Memory B cell (primary cell): ENCODE measurements at regions not wholly inside any gene's neighbourhood (a gene's known extent, or its start where the extent isn't known, plus 50 kb on each side); places are given as distances from the start of the nearest gene placed in this dataset.
A peak's percentile ranks its signal among the peaks of the same experiment; 100 is the strongest.
"Not testable (repeated sequence)": the region's sequence is repeated elsewhere in the genome, so short reads cannot be mapped to it uniquely, and the experiment has no call there.

ENCODE experiments used
- ATAC-seq: fragments of 150-1000 bp; cut with Tn5 transposase; 2 replicates; pipeline ENCODE4 v1.10.0; 2021; ENCODE audit warnings: low read depth, mild to moderate bottlenecking, moderate library complexity
- DNase-seq, 2 donors: peaks; one replicate each; pipeline ENCODE4 v3.0.0; 2022; ENCODE audit warnings: low spot score in 2 of 2
- H3K27ac Mint-ChIP-seq: one replicate; pipeline ENCODE4 v1.8.0; 2022; ENCODE audit warnings: mild to moderate bottlenecking, moderate library complexity, mixed read lengths
- H3K27me3 Mint-ChIP-seq: one replicate; pipeline ENCODE4 v1.8.0; 2022; ENCODE audit warnings: mixed read lengths
- H3K36me3 Mint-ChIP-seq: one replicate; pipeline ENCODE4 v1.8.0; 2022; ENCODE audit warnings: mild to moderate bottlenecking, mixed read lengths
- H3K4me1 Mint-ChIP-seq: one replicate; pipeline ENCODE4 v1.8.0; 2022; ENCODE audit warnings: mixed read lengths
- H3K4me3 Mint-ChIP-seq: one replicate; pipeline ENCODE4 v1.8.0; 2022; ENCODE audit warnings: mild to moderate bottlenecking, moderate library complexity, mixed read lengths
- H3K9me3 Mint-ChIP-seq: one replicate; pipeline ENCODE4 v1.8.0; 2022; ENCODE audit warnings: mixed read lengths

DNA sequence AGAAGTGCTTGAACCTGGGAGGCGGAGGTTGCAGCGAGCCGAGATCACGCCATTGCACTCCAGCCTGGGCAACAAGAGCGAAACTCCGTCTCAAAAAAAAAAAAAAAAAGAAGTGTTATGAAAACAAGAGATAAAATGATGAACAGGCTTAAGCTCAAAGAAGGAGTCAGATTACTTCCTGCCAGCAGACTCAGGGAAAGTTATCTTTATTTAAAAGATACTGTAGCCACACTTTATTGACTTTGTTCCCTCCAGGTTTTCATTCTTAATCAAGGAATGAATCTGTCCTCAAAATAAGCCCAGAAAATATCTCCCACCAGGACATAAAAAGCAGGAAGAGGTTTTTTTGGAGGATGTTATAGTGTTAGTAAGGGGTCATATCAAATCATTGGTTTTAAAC is 176.5 kb upstream of the KCNMB2 start:
- ATAC-seq = no peak
- Mint-ChIP-seq H3K36me3 (peaks cover 1% of the 10 kb centered on the region), H3K4me1 (no peaks in the 10 kb centered on the region), H3K4me3 (no peak overlapping the region), H3K27me3 (no peaks in the 10 kb centered on the region), H3K27ac (no peak overlapping the region), H3K9me3 (peaks cover 16% of the 10 kb centered on the region)
- DNase-seq = no peak

DNA sequence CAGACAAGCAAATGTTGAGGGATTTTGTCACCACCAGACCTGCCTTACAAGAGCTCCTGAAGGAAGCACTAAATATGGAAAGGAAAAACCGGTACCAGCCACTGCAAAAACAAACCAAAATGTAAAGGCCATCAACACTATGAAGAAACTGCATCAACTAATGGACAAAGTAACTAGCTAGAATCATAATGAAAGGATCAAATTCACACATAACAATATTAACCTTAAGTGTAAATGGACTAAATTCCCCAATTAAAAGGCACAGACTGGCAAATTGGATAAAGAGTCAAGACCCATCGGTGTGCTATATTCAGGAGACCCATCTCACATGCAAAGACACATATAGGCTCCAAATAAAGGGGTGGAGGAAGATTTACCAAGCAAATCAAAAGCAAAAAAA is 173.2 kb upstream of the KCNMB2 start:
- ATAC-seq, H3K4me1 Mint-ChIP-seq: not testable (repeated sequence)

DNA sequence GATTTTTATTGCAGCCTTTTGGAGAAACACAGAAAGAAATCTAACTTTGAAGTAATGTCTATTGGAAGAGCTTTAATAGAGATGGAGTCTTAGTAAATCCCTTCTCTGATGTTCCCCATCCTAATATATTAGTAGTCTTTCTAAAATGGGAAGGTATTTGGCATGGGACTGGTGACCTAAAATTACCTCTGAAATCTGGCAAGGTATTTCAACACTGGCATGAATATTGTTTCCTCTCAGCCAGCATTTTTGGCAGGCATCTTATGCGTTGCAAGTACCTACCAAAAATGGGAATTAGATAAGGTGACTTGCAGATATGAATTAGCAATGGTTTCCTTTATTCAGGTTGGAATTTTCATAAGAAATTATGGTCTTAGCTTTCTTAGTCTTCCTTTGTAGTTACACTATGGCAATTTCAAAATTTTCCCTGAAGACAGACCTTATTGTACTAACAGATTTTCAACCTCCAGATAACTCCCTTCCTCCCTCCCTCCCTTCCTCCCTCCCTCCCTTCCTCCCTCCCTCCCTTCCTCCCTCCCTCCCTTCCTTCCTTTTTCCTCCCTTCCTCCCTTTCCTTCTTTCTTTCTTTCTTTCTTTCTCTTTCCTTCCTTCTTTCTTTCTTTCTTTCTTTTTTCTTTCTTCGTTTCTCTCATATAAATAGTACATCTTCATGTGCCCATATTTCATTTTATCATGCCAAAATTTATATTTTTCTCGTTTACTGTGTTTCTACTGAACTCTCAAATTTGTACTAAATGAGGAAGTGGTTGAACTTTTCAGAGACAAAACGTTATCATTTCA is 168.2 kb upstream of the KCNMB2 start:
- peaks cover 7% of the 10 kb centered on the region for H3K27me3 Mint-ChIP-seq
- no peak overlapping the region for H3K4me3 Mint-ChIP-seq
- no peak overlapping the region for H3K27ac Mint-ChIP-seq
- DNase-seq (no peak), ATAC-seq (no peak)
- peaks cover 12% of the 10 kb centered on the region for H3K9me3 Mint-ChIP-seq
- H3K4me1 Mint-ChIP-seq = peaks cover 3% of the 10 kb centered on the region
- H3K36me3 Mint-ChIP-seq = peaks cover 1% of the 10 kb centered on the region

More for the DNA sequence above, 173.2 kb upstream of the KCNMB2 start:
- H3K9me3 Mint-ChIP-seq = peaks cover 19% of the 10 kb centered on the region
- not testable (repeated sequence) for H3K4me3 Mint-ChIP-seq, H3K36me3 Mint-ChIP-seq, DNase-seq, H3K27ac Mint-ChIP-seq, H3K27me3 Mint-ChIP-seq

DNA sequence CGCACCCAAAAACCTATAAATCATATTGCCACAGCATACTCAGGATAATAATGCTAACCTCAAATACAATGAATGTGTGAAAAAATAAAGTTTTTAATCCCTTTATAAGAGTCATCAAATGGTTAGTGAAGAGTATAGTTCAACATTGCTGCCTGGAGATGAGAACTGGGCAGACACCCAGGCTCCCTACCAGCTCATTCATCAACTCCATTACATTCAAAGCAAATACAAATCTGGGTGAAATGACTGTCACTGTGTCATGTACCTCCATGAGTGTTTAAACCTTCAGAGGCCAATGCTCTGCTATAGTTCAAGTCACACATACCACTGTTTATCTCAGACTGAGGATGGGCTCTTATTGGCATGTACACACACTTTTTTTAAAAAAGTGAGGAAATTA is 167.2 kb upstream of the KCNMB2 start:
- Mint-ChIP-seq H3K27me3 (peaks cover 7% of the 10 kb centered on the region), H3K9me3 (peaks cover 7% of the 10 kb centered on the region), H3K36me3 (no peaks in the 10 kb centered on the region), H3K4me3 (no peak overlapping the region), H3K4me1 (peaks cover 3% of the 10 kb centered on the region), H3K27ac (no peak overlapping the region)
- ATAC-seq (no peak), DNase-seq (no peak)

DNA sequence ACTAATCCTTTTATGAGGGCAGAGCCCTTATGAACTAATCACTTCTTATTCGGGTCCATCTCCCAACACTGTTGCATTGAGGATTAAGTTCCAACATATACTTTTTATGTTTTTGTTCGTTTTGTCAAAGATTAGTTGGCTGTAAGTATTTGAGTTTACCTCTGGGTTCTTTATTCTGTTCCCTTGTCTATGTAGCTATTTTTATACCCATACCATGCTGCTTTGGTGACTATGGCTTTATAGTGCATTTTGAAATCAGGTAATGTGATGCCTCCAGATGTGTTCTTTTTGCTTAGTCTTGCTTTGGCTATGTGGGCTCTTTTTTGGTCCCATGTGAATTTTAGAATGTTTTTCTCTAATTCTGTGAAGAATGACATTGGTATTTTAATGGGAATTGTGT is 166.4 kb upstream of the KCNMB2 start:
- H3K9me3 Mint-ChIP-seq = peaks cover 4% of the 10 kb centered on the region

DNA sequence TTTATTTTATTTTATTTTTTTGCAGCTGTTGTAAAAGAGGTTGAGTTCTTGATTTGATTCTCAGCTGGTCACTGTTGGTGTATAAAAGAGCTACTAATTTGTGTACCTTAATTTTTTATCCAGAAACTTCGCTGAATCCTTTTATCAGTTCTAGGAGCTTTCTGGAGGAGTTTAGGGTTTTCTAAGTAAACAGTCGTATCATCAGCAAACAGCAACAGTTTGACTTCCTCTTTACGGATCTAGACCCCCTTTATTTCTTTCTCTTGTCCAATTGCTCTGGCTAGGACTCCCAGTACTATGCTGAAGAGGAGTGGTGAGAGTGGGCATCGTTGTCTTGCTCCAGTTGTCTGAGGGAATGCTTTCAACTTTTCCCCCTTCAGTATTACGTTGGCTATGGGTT is 165.8 kb upstream of the KCNMB2 start:
- H3K27me3 Mint-ChIP-seq = peaks cover 8% of the 10 kb centered on the region
- ATAC-seq = no peak
- H3K36me3 Mint-ChIP-seq = no peaks in the 10 kb centered on the region
- H3K4me1 Mint-ChIP-seq = peaks cover 3% of the 10 kb centered on the region
- no peak overlapping the region for H3K27ac Mint-ChIP-seq
- no peak for DNase-seq
- H3K9me3 Mint-ChIP-seq = peaks cover 3% of the 10 kb centered on the region
- no peak overlapping the region for H3K4me3 Mint-ChIP-seq

More for the DNA sequence above, 166.4 kb upstream of the KCNMB2 start:
- Mint-ChIP-seq H3K4me1 (peaks cover 3% of the 10 kb centered on the region), H3K27me3 (peaks cover 6% of the 10 kb centered on the region), H3K4me3 (no peak overlapping the region), H3K27ac (no peak overlapping the region), H3K36me3 (no peaks in the 10 kb centered on the region)
- DNase-seq = no peak
- ATAC-seq = no peak

DNA sequence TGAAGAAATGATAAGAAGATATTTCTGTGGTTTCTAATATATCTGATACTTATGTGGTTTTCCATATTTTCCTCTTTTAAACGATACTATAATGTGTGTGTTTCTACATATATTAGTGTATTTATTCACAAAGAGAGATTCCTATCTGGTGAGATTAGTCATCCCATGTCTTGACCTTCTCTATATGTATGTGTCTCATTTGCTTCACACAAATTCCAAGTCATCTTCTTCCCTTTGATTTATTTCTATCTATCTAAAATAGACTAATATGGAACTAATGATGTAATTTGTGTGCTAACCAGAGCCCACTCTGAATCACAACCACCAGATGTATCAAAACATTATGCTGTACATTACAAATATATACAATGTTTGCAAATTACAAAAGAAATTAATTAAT is 154.7 kb upstream of the KCNMB2 start:
- no peaks in the 10 kb centered on the region for H3K9me3 Mint-ChIP-seq

DNA sequence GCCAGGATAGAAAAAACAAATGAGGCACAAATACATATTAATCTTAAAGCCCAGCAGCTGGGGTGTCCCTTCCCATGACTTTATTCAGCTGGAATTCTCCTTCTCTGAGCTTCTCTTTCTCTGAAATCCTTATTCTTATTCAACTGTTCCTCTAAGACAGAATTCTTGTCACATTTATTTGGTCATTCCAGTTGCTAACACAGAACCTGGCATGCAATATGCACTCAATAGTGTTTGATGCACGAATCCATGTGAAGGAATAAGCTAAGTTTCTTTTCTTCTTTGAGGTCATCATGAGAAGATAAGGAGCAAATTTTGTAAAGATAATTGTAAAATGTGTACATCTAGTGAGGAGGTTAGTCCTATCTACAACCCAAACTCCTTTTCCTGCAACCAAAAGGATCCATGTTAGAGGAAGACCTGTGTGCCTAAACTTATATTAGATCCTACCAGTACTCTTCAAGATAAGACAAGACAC is 154.2 kb upstream of the KCNMB2 start:
- H3K9me3 Mint-ChIP-seq = no peaks in the 10 kb centered on the region
- no peak overlapping the region for H3K4me3 Mint-ChIP-seq
- no peaks in the 10 kb centered on the region for H3K36me3 Mint-ChIP-seq
- no peaks in the 10 kb centered on the region for H3K4me1 Mint-ChIP-seq
- H3K27me3 Mint-ChIP-seq = peaks cover 1% of the 10 kb centered on the region
- ATAC-seq = no peak
- DNase-seq = no peak
- H3K27ac Mint-ChIP-seq = no peak overlapping the region

More for the DNA sequence above, 154.7 kb upstream of the KCNMB2 start:
- Mint-ChIP-seq H3K4me1 (no peaks in the 10 kb centered on the region), H3K4me3 (no peak overlapping the region), H3K36me3 (no peaks in the 10 kb centered on the region), H3K27me3 (no peaks in the 10 kb centered on the region), H3K27ac (no peak overlapping the region)
- DNase-seq (no peak), ATAC-seq (no peak)

DNA sequence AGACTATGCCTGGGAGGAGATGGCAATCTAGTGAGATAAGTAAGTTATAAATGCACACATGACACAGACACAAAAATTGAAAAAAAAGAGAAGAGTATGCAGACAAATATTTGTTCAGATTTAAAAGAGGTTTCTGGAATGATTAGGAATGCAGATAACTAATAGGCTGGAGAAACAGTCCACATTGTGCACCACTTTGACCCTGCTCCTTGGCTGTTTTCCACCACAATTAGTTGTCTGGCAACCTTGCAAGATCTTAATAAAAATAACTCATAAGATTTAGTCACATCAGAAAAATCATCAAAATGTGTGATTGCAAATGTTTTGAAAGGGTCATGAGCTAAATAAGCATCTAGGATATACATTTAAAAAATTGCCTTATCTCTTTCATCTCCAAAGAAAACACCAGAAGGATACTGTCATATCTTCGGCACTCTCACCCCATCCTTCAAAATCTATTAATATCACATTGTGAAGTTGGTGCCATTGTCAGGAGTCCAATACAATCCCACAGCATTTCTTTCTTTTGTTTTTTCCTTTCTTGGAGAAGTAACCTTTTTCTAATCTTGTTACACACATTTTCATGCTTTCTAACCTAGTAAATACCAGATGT is 153.7 kb upstream of the KCNMB2 start:
- ATAC-seq (no peak), DNase-seq (no peak)
- H3K27ac Mint-ChIP-seq = no peak overlapping the region
- peaks cover 2% of the 10 kb centered on the region for H3K27me3 Mint-ChIP-seq
- H3K4me1 Mint-ChIP-seq = no peaks in the 10 kb centered on the region
- H3K9me3 Mint-ChIP-seq = no peaks in the 10 kb centered on the region
- H3K4me3 Mint-ChIP-seq = no peak overlapping the region
- no peaks in the 10 kb centered on the region for H3K36me3 Mint-ChIP-seq

DNA sequence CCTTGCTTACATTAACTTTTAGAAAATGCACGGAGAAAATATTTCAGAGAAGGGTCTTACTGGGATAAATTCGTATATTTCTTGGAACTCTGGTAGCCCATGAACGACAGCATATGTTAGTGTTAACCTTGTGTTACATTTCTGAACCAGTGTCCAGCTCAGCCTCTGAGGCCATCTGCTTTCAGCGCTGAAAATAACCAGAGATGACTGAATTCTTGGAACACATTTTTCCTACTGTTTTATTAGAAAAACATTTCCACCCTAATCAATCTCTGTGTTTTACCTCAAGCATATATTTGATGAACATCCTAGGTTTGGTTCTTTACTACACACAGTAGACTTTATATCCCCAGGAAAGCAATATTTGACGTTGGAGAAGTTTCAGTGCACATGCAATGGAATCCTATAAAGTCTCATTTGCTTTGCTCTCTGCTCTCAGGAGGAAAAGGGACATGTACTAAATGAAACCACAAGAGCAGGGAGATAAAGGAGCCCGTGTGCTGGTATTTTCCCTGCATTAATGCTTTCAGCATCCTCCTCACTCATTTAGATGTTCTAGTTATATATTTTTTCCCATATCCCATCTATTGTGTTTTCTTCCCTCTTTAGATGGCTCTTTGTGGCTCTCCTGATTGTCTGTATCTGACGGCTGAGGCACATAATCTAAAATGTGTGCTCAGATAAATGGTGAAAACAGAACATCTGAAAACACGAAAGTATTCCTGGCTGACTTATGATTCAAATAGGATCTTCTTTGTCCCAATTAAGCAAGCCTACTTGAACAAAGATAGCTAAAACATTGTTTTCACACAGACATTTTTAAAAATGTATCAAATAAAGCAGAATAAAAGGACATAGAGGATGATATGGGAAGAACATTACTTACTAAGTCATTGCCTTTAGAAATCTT is 151.7 kb upstream of the KCNMB2 start:
- no peaks in the 10 kb centered on the region for H3K36me3 Mint-ChIP-seq
- H3K27ac Mint-ChIP-seq = no peak overlapping the region
- peaks cover 2% of the 10 kb centered on the region for H3K27me3 Mint-ChIP-seq
- H3K4me3 Mint-ChIP-seq = no peak overlapping the region
- H3K4me1 Mint-ChIP-seq = no peaks in the 10 kb centered on the region
- no peak for DNase-seq
- ATAC-seq = no peak
- H3K9me3 Mint-ChIP-seq = no peaks in the 10 kb centered on the region

DNA sequence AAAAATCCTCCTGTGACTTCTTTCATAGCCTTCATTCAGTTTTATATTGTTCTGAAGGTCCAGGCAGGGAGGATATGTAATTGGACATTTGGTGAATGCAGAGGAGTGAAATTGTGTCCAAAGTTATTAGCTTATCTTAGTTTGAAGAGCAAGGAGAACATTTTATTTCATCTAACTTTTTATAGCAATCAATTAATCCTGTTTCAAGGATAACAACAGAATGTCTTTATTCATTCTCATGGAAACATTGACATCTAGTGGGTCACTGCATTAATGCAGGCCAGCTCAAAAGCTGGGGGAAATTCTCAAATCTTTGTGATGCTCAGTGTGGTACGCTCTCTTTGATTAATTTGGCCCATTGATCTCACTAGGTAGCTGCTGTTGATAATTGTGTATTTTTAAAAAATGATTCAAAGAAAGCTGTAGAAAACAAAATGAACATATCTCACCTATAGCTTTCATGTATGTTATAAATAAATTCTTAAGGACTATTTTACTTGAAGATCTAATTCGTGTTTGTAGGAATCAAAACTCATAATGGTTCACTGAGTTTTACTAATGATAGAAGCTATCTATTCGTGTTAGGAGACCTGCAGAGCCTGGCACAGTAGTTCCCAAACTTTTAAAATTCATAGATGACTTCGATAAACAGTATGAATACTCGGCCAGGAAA is 150.8 kb upstream of the KCNMB2 start:
- no peak overlapping the region for H3K4me3 Mint-ChIP-seq
- no peak for ATAC-seq
- H3K27ac Mint-ChIP-seq = no peak overlapping the region
- H3K9me3 Mint-ChIP-seq = no peaks in the 10 kb centered on the region
- H3K4me1 Mint-ChIP-seq = no peaks in the 10 kb centered on the region
- DNase-seq = peak in 1 of 2 donors; percentile 7
- H3K27me3 Mint-ChIP-seq = peaks cover 2% of the 10 kb centered on the region
- no peaks in the 10 kb centered on the region for H3K36me3 Mint-ChIP-seq

DNA sequence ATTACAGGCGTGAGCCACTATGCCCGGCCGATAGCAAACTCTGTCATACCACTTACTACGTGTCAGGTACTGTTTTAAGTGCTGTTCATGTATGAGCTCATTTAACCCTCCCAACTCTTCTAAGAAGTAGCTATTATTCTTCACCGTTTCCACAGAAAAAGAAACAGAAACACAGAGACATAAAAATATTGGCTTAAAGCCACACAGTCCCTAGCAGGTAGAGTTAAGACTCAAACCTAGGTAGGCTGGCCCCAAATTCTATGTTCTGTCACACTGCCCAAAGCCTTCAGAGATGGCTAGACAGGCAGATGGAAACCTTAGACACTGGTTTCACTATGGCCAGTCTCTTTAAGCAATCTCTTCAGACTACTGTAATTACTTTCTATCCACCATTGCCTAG is 149.8 kb upstream of the KCNMB2 start:
- no peak overlapping the region for H3K27ac Mint-ChIP-seq
- DNase-seq (no peak), ATAC-seq (no peak)
- peaks cover 5% of the 10 kb centered on the region for H3K27me3 Mint-ChIP-seq
- H3K36me3 Mint-ChIP-seq = no peaks in the 10 kb centered on the region
- no peaks in the 10 kb centered on the region for H3K9me3 Mint-ChIP-seq
- H3K4me3 Mint-ChIP-seq = no peak overlapping the region
- no peaks in the 10 kb centered on the region for H3K4me1 Mint-ChIP-seq

DNA sequence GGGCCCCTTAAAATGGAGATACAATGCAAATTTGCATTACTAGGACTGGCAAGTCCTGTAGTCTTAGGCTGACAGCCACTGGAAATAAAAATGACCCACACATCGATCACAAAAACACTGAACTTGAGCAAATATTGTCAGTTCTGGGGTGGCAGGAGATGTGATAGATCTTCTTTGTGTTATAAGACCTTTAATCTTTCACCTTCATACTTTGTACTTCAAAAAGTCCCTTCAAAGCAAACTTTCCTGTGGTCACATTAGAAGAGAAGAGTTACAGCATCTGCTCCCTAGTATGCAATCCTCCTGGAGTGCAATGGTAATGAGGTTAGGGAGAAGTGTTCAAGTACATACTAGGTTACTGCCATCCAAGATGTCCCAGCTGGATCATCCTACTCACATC is 149.4 kb upstream of the KCNMB2 start:
- H3K36me3 Mint-ChIP-seq = no peaks in the 10 kb centered on the region
- DNase-seq (no peak), ATAC-seq (no peak)
- H3K4me3 Mint-ChIP-seq = no peak overlapping the region
- H3K27ac Mint-ChIP-seq = no peak overlapping the region
- H3K9me3 Mint-ChIP-seq = no peaks in the 10 kb centered on the region
- peaks cover 5% of the 10 kb centered on the region for H3K27me3 Mint-ChIP-seq
- H3K4me1 Mint-ChIP-seq = no peaks in the 10 kb centered on the region
